Skeletal muscle tissue (tissue), 3 donors: ENCODE measurements at regions not wholly inside any gene's neighbourhood (a gene's known extent, or its start where the extent isn't known, plus 50 kb on each side); places are given as distances from the start of the nearest gene placed in this dataset.
"Not testable (repeated sequence)": the region's sequence is repeated elsewhere in the genome, so short reads cannot be mapped to it uniquely, and the experiment has no call there.

Experiments used
- H3K27ac ChIP-seq: one replicate; pipeline ENCODE4 v1.7.0; 2013; ENCODE audit warnings: mild to moderate bottlenecking, low read depth, low read length, inconsistent platforms
- H3K27me3 ChIP-seq, 3 donors: one replicate each; pipeline ENCODE4 v1.7.0; 2013; ENCODE audit warnings: low read length in 3 of 3; ENCODE audit not compliant: control insufficient read depth in 3 of 3, insufficient read depth in 3 of 3
- H3K36me3 ChIP-seq, 3 donors: one replicate each; pipeline ENCODE4 v1.7.0; 2013; ENCODE audit warnings: low read length in 3 of 3; ENCODE audit not compliant: control insufficient read depth in 3 of 3, insufficient read depth in 3 of 3
- H3K4me1 ChIP-seq, 3 donors: one replicate each; pipeline ENCODE4 v1.7.0; 2013; ENCODE audit warnings: low read length in 3 of 3, mild to moderate bottlenecking in 3 of 3; ENCODE audit not compliant: control insufficient read depth in 3 of 3, insufficient read depth in 3 of 3
- H3K4me3 ChIP-seq, 3 donors: one replicate each; pipeline ENCODE4 v1.7.0; 2013; ENCODE audit warnings: low read length in 3 of 3
- H3K9ac ChIP-seq, 3 donors: one replicate each; pipeline ENCODE4 v1.7.0; 2013; ENCODE audit warnings: low read length in 3 of 3, mild to moderate bottlenecking in 3 of 3, moderate library complexity in 2 of 3, low read depth in 1 of 3
- H3K9me3 ChIP-seq, 3 donors: one replicate each; pipeline ENCODE4 v1.7.0; 2013; ENCODE audit warnings: low read length in 3 of 3; ENCODE audit not compliant: control insufficient read depth in 3 of 3
- donor health status: Osteomylitis.

GRCh38 chr2:14991723-14992122 lies 359.2 kb downstream of the LRATD1 start:
- Histone ChIP-seq H3K4me1 (no peaks in the 10 kb centered on the region), H3K36me3 (no peaks in the 10 kb centered on the region), H3K27ac (no peak overlapping the region), H3K4me3 (no peak overlapping the region), H3K27me3 (no peaks in the 10 kb centered on the region), H3K9ac (no peak overlapping the region), H3K9me3 (no peaks in the 10 kb centered on the region)

DNA sequence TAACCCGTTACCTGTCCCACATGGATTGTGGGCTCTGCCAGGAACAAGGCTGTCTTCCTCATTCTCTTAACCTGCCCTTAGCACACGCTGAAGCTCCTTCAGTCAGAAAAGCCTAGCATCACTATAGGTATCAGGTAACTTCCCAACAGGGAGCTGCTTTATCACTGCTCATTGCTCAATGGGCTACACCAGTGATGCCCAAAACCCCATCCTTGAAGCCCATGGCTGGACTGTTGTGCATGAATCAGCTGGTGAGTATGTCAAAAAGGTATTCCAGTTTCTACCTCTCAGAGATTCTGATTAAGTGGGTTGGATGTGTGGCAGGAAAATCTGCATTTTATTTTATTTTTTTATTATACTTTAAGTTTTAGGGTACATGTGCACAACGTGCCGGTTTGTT lies 362.2 kb downstream of the LRATD1 start:
- Histone ChIP-seq H3K9ac (no peak overlapping the region), H3K4me1 (no peaks in the 10 kb centered on the region), H3K4me3 (no peak overlapping the region), H3K9me3 (no peaks in the 10 kb centered on the region), H3K27ac (no peak overlapping the region), H3K27me3 (no peaks in the 10 kb centered on the region), H3K36me3 (no peaks in the 10 kb centered on the region)

GRCh38 chr2:14996351-14997014 lies 364.0 kb downstream of the LRATD1 start:
- no peak overlapping the region for H3K9ac ChIP-seq
- H3K4me1 ChIP-seq, result no peaks in the 10 kb centered on the region
- H3K27me3 ChIP-seq, result no peaks in the 10 kb centered on the region
- H3K9me3 ChIP-seq, result no peaks in the 10 kb centered on the region
- no peaks in the 10 kb centered on the region for H3K36me3 ChIP-seq
- H3K27ac ChIP-seq, result no peak overlapping the region
- no peak overlapping the region for H3K4me3 ChIP-seq

GRCh38 chr2:14998546-14998945 lies 366.0 kb downstream of the LRATD1 start:
- no peaks in the 10 kb centered on the region for H3K4me1 ChIP-seq
- H3K27me3 ChIP-seq, result no peaks in the 10 kb centered on the region
- H3K36me3 ChIP-seq, result no peaks in the 10 kb centered on the region
- no peak overlapping the region for H3K4me3 ChIP-seq
- no peak overlapping the region for H3K27ac ChIP-seq
- no peaks in the 10 kb centered on the region for H3K9me3 ChIP-seq
- H3K9ac ChIP-seq, result no peak overlapping the region

- Histone ChIP-seq H3K9me3 (no peaks in the 10 kb centered on the region), H3K4me3 (no peak overlapping the region), H3K9ac (no peak overlapping the region), H3K36me3 (no peaks in the 10 kb centered on the region), H3K27me3 (no peaks in the 10 kb centered on the region), H3K4me1 (no peaks in the 10 kb centered on the region), H3K27ac (no peak overlapping the region)
Observed at GRCh38 chr2:14999114-14999661, 366.7 kb downstream of the LRATD1 start.

- H3K4me1 ChIP-seq, H3K27me3 ChIP-seq, H3K36me3 ChIP-seq, H3K9me3 ChIP-seq, H3K27ac ChIP-seq, H3K4me3 ChIP-seq, H3K9ac ChIP-seq: not testable (repeated sequence)
Observed at GRCh38 chr2:15002519-15002918, 370.0 kb downstream of the LRATD1 start.

DNA sequence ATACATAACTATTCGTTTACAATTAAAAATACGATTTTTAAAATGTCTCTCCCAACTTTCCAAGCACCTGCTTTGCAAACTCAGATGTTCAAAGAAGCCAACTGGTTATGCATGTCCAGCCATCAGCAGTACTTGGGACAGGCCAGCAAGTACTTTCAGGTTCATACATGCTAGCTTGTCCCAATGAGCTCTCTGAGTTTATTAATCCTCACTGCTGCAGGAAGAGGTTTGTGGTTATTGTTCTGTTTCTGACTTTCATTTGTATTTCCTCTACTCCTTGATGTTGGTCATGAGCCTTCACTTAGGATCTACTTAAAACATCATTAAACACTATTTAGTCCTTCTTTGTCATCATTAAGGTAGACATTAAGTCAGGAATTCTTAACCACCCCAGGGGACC lies 374.1 kb downstream of the LRATD1 start:
- Histone ChIP-seq H3K4me1 (no peaks in the 10 kb centered on the region), H3K36me3 (no peaks in the 10 kb centered on the region), H3K27ac (no peak overlapping the region), H3K27me3 (no peaks in the 10 kb centered on the region), H3K9me3 (no peaks in the 10 kb centered on the region), H3K4me3 (no peak overlapping the region), H3K9ac (no peak overlapping the region)

GRCh38 chr2:15009681-15010080 lies 377.2 kb downstream of the LRATD1 start:
- H3K4me3 ChIP-seq, result no peak overlapping the region
- no peak overlapping the region for H3K27ac ChIP-seq
- H3K9me3 ChIP-seq, result no peaks in the 10 kb centered on the region
- H3K27me3 ChIP-seq, result no peaks in the 10 kb centered on the region
- no peaks in the 10 kb centered on the region for H3K36me3 ChIP-seq
- no peaks in the 10 kb centered on the region for H3K4me1 ChIP-seq
- no peak overlapping the region for H3K9ac ChIP-seq

- H3K9ac ChIP-seq, result no peak overlapping the region
- no peaks in the 10 kb centered on the region for H3K27me3 ChIP-seq
- H3K9me3 ChIP-seq, result no peaks in the 10 kb centered on the region
- H3K36me3 ChIP-seq, result no peaks in the 10 kb centered on the region
- H3K4me1 ChIP-seq, result no peaks in the 10 kb centered on the region
- H3K27ac ChIP-seq, result no peak overlapping the region
- H3K4me3 ChIP-seq, result no peak overlapping the region
Observed at GRCh38 chr2:15010346-15010745, 377.8 kb downstream of the LRATD1 start.

GRCh38 chr2:15018814-15019213 lies 386.3 kb downstream of the LRATD1 start:
- Histone ChIP-seq H3K27me3 (no peaks in the 10 kb centered on the region), H3K9ac (no peak overlapping the region), H3K27ac (no peak overlapping the region), H3K4me1 (no peaks in the 10 kb centered on the region), H3K36me3 (no peaks in the 10 kb centered on the region), H3K9me3 (no peaks in the 10 kb centered on the region), H3K4me3 (no peak overlapping the region)
